Dendritic cell treated with granulocyte-macrophage colony-stimulating factor and Interleukin-4, amounts not matched to agents 40 ng/mL and 50 ng/mL, for 4 days (primary cell): ENCODE measurements at regions not wholly inside any gene's neighbourhood (a gene's known extent, or its start where the extent isn't known, plus 50 kb on each side); places are given as distances from the start of the nearest gene placed in this dataset.

Experiments
- H3K27ac Mint-ChIP-seq: one replicate; pipeline ENCODE4 v1.8.0; 2022; ENCODE audit warnings: mild to moderate bottlenecking, mixed read lengths
- H3K27me3 Mint-ChIP-seq: one replicate; pipeline ENCODE4 v1.8.0; 2022; ENCODE audit warnings: mild to moderate bottlenecking, mixed read lengths
- H3K36me3 Mint-ChIP-seq: one replicate; pipeline ENCODE4 v1.8.0; 2022; ENCODE audit warnings: low read depth, mixed read lengths
- H3K4me1 Mint-ChIP-seq: one replicate; pipeline ENCODE4 v1.8.0; 2022; ENCODE audit warnings: low read depth, mixed read lengths
- H3K4me3 Mint-ChIP-seq: one replicate; pipeline ENCODE4 v1.8.0; 2022; ENCODE audit warnings: mild to moderate bottlenecking, moderate library complexity, mixed read lengths
- H3K9me3 Mint-ChIP-seq: one replicate; pipeline ENCODE4 v1.8.0; 2022; ENCODE audit warnings: mixed read lengths
- intact Hi-C: fragments of 100-400 bp; cut with micrococcal nuclease; formaldehyde crosslinking; loops from one replicate; pipeline ENCODE4 v1.15.0; 2022

- H3K4me3 Mint-ChIP-seq, result no peak overlapping the region
- no peaks in the 10 kb centered on the region for H3K9me3 Mint-ChIP-seq
- H3K27ac Mint-ChIP-seq, result no peak overlapping the region
- H3K4me1 Mint-ChIP-seq, result no peaks in the 10 kb centered on the region
- intact Hi-C loops, result no loop called here
- H3K36me3 Mint-ChIP-seq, result no peaks in the 10 kb centered on the region
- peaks cover 4% of the 10 kb centered on the region for H3K27me3 Mint-ChIP-seq
These were observed 211.0 kb upstream of the USP24 start for GRCh38 chr1:55426156-55426555.

GRCh38 chr1:55425310-55425930 lies 210.3 kb upstream of the USP24 start:
- Mint-ChIP-seq H3K9me3 (no peaks in the 10 kb centered on the region), H3K27me3 (peaks cover 4% of the 10 kb centered on the region), H3K4me1 (no peaks in the 10 kb centered on the region), H3K27ac (no peak overlapping the region), H3K36me3 (no peaks in the 10 kb centered on the region), H3K4me3 (no peak overlapping the region)
- intact Hi-C loops, result no loop called here

- Mint-ChIP-seq H3K27ac (no peak overlapping the region), H3K4me1 (no peaks in the 10 kb centered on the region), H3K9me3 (no peaks in the 10 kb centered on the region), H3K27me3 (peaks cover 3% of the 10 kb centered on the region), H3K36me3 (no peaks in the 10 kb centered on the region), H3K4me3 (no peak overlapping the region)
- intact Hi-C loops, result no loop called here
These were observed 208.2 kb upstream of the USP24 start for GRCh38 chr1:55423376-55423775.

- H3K27ac Mint-ChIP-seq, result no peak overlapping the region
- H3K9me3 Mint-ChIP-seq, result no peaks in the 10 kb centered on the region
- H3K4me3 Mint-ChIP-seq, result no peak overlapping the region
- H3K36me3 Mint-ChIP-seq, result no peaks in the 10 kb centered on the region
- H3K27me3 Mint-ChIP-seq, result no peaks in the 10 kb centered on the region
- H3K4me1 Mint-ChIP-seq, result no peaks in the 10 kb centered on the region
- intact Hi-C loops, result no loop called here
These were observed 206.0 kb upstream of the USP24 start for GRCh38 chr1:55420929-55421716.

GRCh38 chr1:55420026-55420425 lies 204.9 kb upstream of the USP24 start:
- no peak overlapping the region for H3K27ac Mint-ChIP-seq
- intact Hi-C loops, result no loop called here
- no peaks in the 10 kb centered on the region for H3K4me1 Mint-ChIP-seq
- no peaks in the 10 kb centered on the region for H3K9me3 Mint-ChIP-seq
- no peaks in the 10 kb centered on the region for H3K27me3 Mint-ChIP-seq
- no peaks in the 10 kb centered on the region for H3K36me3 Mint-ChIP-seq
- H3K4me3 Mint-ChIP-seq, result no peak overlapping the region

GRCh38 chr1:55418208-55419000 lies 203.2 kb upstream of the USP24 start:
- Mint-ChIP-seq H3K4me1 (no peaks in the 10 kb centered on the region), H3K27me3 (no peaks in the 10 kb centered on the region), H3K36me3 (no peaks in the 10 kb centered on the region), H3K4me3 (no peak overlapping the region), H3K9me3 (no peaks in the 10 kb centered on the region), H3K27ac (no peak overlapping the region)
- intact Hi-C loops, result no loop called here

GRCh38 chr1:55416164-55416842 lies 201.1 kb upstream of the USP24 start:
- no peak overlapping the region for H3K4me3 Mint-ChIP-seq
- H3K27ac Mint-ChIP-seq, result no peak overlapping the region
- intact Hi-C loops, result no loop called here
- no peaks in the 10 kb centered on the region for H3K4me1 Mint-ChIP-seq
- H3K9me3 Mint-ChIP-seq, result no peaks in the 10 kb centered on the region
- no peaks in the 10 kb centered on the region for H3K27me3 Mint-ChIP-seq
- H3K36me3 Mint-ChIP-seq, result no peaks in the 10 kb centered on the region

GRCh38 chr1:55413286-55413685 lies 198.1 kb upstream of the USP24 start:
- Mint-ChIP-seq H3K27ac (no peak overlapping the region), H3K27me3 (no peaks in the 10 kb centered on the region), H3K4me3 (no peak overlapping the region), H3K4me1 (no peaks in the 10 kb centered on the region), H3K9me3 (no peaks in the 10 kb centered on the region), H3K36me3 (no peaks in the 10 kb centered on the region)
- intact Hi-C loops, result no loop called here

- no peak overlapping the region for H3K4me3 Mint-ChIP-seq
- intact Hi-C loops, result no loop called here
- H3K9me3 Mint-ChIP-seq, result no peaks in the 10 kb centered on the region
- no peaks in the 10 kb centered on the region for H3K36me3 Mint-ChIP-seq
- no peak overlapping the region for H3K27ac Mint-ChIP-seq
- H3K27me3 Mint-ChIP-seq, result no peaks in the 10 kb centered on the region
- no peaks in the 10 kb centered on the region for H3K4me1 Mint-ChIP-seq
These were observed 196.9 kb upstream of the USP24 start for GRCh38 chr1:55412060-55412459.

GRCh38 chr1:55402671-55403464 lies 187.7 kb upstream of the USP24 start:
- intact Hi-C loops, result no loop called here
- H3K4me1 Mint-ChIP-seq, result no peaks in the 10 kb centered on the region
- H3K27me3 Mint-ChIP-seq, result peaks cover 3% of the 10 kb centered on the region
- H3K4me3 Mint-ChIP-seq, result no peak overlapping the region
- no peaks in the 10 kb centered on the region for H3K9me3 Mint-ChIP-seq
- H3K27ac Mint-ChIP-seq, result no peak overlapping the region
- no peaks in the 10 kb centered on the region for H3K36me3 Mint-ChIP-seq

GRCh38 chr1:55402142-55402541 lies 187.0 kb upstream of the USP24 start:
- Mint-ChIP-seq H3K27me3 (peaks cover 8% of the 10 kb centered on the region), H3K36me3 (no peaks in the 10 kb centered on the region), H3K4me3 (no peak overlapping the region), H3K4me1 (no peaks in the 10 kb centered on the region), H3K27ac (no peak overlapping the region), H3K9me3 (no peaks in the 10 kb centered on the region)
- intact Hi-C loops, result no loop called here

- Mint-ChIP-seq H3K27ac (no peak overlapping the region), H3K4me1 (no peaks in the 10 kb centered on the region), H3K27me3 (peaks cover 8% of the 10 kb centered on the region), H3K4me3 (no peak overlapping the region), H3K9me3 (no peaks in the 10 kb centered on the region), H3K36me3 (no peaks in the 10 kb centered on the region)
- intact Hi-C loops, result no loop called here
These were observed 185.3 kb upstream of the USP24 start for GRCh38 chr1:55400508-55400907.

GRCh38 chr1:55399346-55399745 lies 184.2 kb upstream of the USP24 start:
- Mint-ChIP-seq H3K9me3 (no peaks in the 10 kb centered on the region), H3K4me1 (no peaks in the 10 kb centered on the region), H3K27ac (no peak overlapping the region), H3K4me3 (no peak overlapping the region), H3K36me3 (no peaks in the 10 kb centered on the region), H3K27me3 (peaks cover 8% of the 10 kb centered on the region)
- intact Hi-C loops, result no loop called here
